Activated T-helper 17 cell treated with anti-CD3 and anti-CD28 coated beads, Interleukin-2, amount 50 U/mL, for 72 hours (primary cell): ENCODE measurements at regions not wholly inside any gene's neighbourhood (a gene's known extent, or its start where the extent isn't known, plus 50 kb on each side); places are given as distances from the start of the nearest gene placed in this dataset.
A peak's percentile ranks its signal among the peaks of the same experiment; 100 is the strongest.

Experiments used
- ATAC-seq: fragments of 150-1000 bp; cut with Tn5 transposase; replicated peaks from 2 replicates; pipeline ENCODE4 v1.10.0; 2021; ENCODE audit warnings: mild to moderate bottlenecking, moderate library complexity
- H3K27ac Mint-ChIP-seq: one replicate; pipeline ENCODE4 v1.8.0; 2022; ENCODE audit warnings: mixed read lengths
- H3K27me3 Mint-ChIP-seq: one replicate; pipeline ENCODE4 v1.8.0; 2022; ENCODE audit warnings: mixed read lengths
- H3K36me3 Mint-ChIP-seq: one replicate; pipeline ENCODE4 v1.8.0; 2022; ENCODE audit warnings: low read depth, mild to moderate bottlenecking, mixed read lengths
- H3K4me1 Mint-ChIP-seq: one replicate; pipeline ENCODE4 v1.8.0; 2022; ENCODE audit warnings: mixed read lengths
- H3K4me3 Mint-ChIP-seq: one replicate; pipeline ENCODE4 v1.8.0; 2022; ENCODE audit warnings: mild to moderate bottlenecking, mixed read lengths
- H3K9me3 Mint-ChIP-seq: one replicate; pipeline ENCODE4 v1.8.0; 2022; ENCODE audit warnings: mixed read lengths

GRCh38 chr11:93248602-93249001, 50.8 kb upstream of the SLC36A4 start:
- ATAC-seq, result no peak
- peaks cover 8% of the 10 kb centered on the region for H3K27me3 Mint-ChIP-seq
- no peak overlapping the region for H3K4me3 Mint-ChIP-seq
- H3K27ac Mint-ChIP-seq, result no peak overlapping the region
- H3K36me3 Mint-ChIP-seq, result no peaks in the 10 kb centered on the region
- H3K9me3 Mint-ChIP-seq, result no peaks in the 10 kb centered on the region
- H3K4me1 Mint-ChIP-seq, result no peaks in the 10 kb centered on the region

DNA sequence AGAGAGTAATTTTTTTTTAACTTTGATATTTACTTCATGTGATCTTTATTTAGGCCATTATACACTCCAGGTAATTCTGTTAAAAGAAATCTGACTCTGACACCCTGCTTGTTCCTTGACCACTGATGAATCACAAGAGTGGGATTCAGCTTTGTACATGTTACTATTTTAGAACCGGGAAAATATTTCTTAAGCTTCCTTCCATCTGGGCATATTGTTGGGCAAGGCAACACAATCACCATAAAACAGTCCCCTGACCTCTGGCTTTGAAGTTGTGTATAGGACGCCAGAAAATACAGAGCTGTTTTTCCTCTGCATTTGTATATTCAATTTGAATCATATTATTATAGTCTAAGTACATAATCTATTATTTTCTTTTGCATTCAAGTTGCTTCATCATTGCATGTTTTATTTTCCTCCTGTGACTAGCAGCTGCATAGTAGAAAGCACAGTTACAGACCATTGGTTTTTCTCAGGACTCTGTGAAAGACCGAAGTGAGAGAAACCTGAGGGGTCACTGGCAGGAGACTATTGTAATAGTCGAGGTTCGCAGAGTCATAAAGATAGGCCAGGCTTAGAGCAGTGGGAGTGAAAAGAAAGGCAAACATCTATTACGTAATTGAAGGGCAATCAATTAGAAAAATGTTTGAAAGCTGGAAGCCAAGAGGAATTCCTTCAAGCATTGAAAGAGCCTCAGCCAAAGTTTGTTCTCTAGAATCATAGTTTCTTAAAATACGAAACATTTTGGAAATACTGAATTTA, 51.8 kb upstream of the SLC36A4 start:
- Mint-ChIP-seq H3K36me3 (no peaks in the 10 kb centered on the region), H3K27me3 (peaks cover 8% of the 10 kb centered on the region), H3K4me1 (no peaks in the 10 kb centered on the region), H3K4me3 (no peak overlapping the region), H3K27ac (no peak overlapping the region), H3K9me3 (no peaks in the 10 kb centered on the region)
- ATAC-seq, result no peak

- H3K27ac Mint-ChIP-seq, result no peak overlapping the region
- no peak for ATAC-seq
- H3K36me3 Mint-ChIP-seq, result no peaks in the 10 kb centered on the region
- H3K9me3 Mint-ChIP-seq, result no peaks in the 10 kb centered on the region
- H3K4me3 Mint-ChIP-seq, result no peak overlapping the region
- H3K4me1 Mint-ChIP-seq, result no peaks in the 10 kb centered on the region
- H3K27me3 Mint-ChIP-seq, result peaks cover 5% of the 10 kb centered on the region
Measured at GRCh38 chr11:93250326-93250725, 52.5 kb upstream of the SLC36A4 start.

GRCh38 chr11:93251922-93252321, 54.1 kb upstream of the SLC36A4 start:
- Mint-ChIP-seq H3K27ac (no peak overlapping the region), H3K4me1 (no peaks in the 10 kb centered on the region), H3K27me3 (no peaks in the 10 kb centered on the region), H3K9me3 (no peaks in the 10 kb centered on the region), H3K36me3 (no peaks in the 10 kb centered on the region), H3K4me3 (no peak overlapping the region)
- no peak for ATAC-seq

DNA sequence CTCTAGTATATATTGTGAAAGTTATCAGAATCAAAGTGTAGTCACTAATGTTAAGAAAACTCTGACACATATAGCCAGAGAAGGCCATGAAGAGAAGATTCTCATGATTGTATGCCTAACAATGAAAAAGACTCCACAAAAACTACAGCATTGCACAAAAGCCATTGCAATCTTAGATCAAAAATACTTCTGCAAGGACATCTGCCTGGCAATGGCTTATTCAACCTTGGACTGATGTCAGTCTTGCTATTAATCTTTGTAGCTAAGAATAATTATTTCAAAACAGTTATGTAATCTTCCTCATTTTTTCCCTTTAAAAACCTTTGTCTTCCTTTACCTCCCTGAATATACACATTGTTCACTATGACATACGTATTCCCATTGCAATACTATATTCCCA, 55.3 kb upstream of the SLC36A4 start:
- no peak overlapping the region for H3K27ac Mint-ChIP-seq
- H3K27me3 Mint-ChIP-seq, result no peaks in the 10 kb centered on the region
- no peak for ATAC-seq
- H3K4me1 Mint-ChIP-seq, result no peaks in the 10 kb centered on the region
- H3K36me3 Mint-ChIP-seq, result no peaks in the 10 kb centered on the region
- H3K4me3 Mint-ChIP-seq, result no peak overlapping the region
- H3K9me3 Mint-ChIP-seq, result no peaks in the 10 kb centered on the region

DNA sequence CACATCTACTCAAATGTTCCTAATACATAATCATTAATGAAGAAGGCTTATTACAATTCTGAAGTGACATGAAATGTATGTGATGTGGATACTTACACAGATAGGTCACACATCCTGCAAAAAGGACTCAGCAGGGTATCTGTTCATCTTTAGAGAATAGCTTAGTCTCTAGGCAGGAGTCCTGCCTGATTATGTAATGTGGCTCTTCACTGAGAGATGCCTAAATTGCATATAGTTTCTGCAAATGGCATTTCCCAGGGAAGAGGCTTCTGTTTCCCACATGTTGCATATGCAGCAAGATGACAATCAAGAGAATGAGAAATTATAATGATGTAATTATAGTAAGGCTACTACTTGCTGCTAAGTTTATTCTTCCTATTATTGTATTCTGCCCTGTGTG, 58.8 kb upstream of the SLC36A4 start:
- no peak overlapping the region for H3K4me3 Mint-ChIP-seq
- H3K27me3 Mint-ChIP-seq, result no peaks in the 10 kb centered on the region
- H3K27ac Mint-ChIP-seq, result no peak overlapping the region
- ATAC-seq, result no peak
- H3K9me3 Mint-ChIP-seq, result peaks cover 6% of the 10 kb centered on the region
- no peaks in the 10 kb centered on the region for H3K36me3 Mint-ChIP-seq
- H3K4me1 Mint-ChIP-seq, result no peaks in the 10 kb centered on the region

DNA sequence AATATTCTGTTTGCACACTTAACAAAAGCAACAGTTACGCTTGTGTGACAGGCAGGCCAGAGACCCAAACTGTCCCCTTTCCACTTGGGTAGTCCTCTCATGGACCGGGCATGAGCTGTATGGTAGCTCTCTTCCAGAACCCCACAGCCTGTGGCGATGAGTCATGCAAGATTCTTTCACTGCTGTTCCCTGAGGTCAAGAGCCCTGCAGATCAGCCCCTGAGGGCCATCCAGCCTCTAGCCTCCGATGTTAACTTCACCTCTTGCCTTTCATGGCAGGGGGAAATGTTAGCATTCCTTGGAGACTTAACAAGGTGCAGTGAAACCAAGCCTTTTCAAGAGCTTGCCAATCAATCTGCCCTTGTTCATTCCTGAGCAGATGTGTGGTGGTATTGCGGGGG, 63.2 kb upstream of the DEUP1 start:
- H3K36me3 Mint-ChIP-seq, result no peaks in the 10 kb centered on the region
- ATAC-seq, result no peak
- no peak overlapping the region for H3K4me3 Mint-ChIP-seq
- H3K9me3 Mint-ChIP-seq, result peaks cover 5% of the 10 kb centered on the region
- H3K4me1 Mint-ChIP-seq, result no peaks in the 10 kb centered on the region
- peaks cover under 1% of the 10 kb centered on the region for H3K27me3 Mint-ChIP-seq
- H3K27ac Mint-ChIP-seq, result no peak overlapping the region

- H3K27me3 Mint-ChIP-seq, result no peaks in the 10 kb centered on the region
- H3K4me1 Mint-ChIP-seq, result no peaks in the 10 kb centered on the region
- no peak overlapping the region for H3K27ac Mint-ChIP-seq
- H3K4me3 Mint-ChIP-seq, result no peak overlapping the region
- H3K9me3 Mint-ChIP-seq, result peaks cover 5% of the 10 kb centered on the region
- no peaks in the 10 kb centered on the region for H3K36me3 Mint-ChIP-seq
- peak; percentile 71 for ATAC-seq
Measured at GRCh38 chr11:93268287-93269040, 62.1 kb upstream of the DEUP1 start.

GRCh38 chr11:93271596-93271995, 58.9 kb upstream of the DEUP1 start:
- H3K36me3 Mint-ChIP-seq, result no peaks in the 10 kb centered on the region

GRCh38 chr11:93274851-93275250, 55.7 kb upstream of the DEUP1 start:
- H3K9me3 Mint-ChIP-seq, result no peaks in the 10 kb centered on the region
- no peaks in the 10 kb centered on the region for H3K36me3 Mint-ChIP-seq
- no peaks in the 10 kb centered on the region for H3K4me1 Mint-ChIP-seq
- H3K4me3 Mint-ChIP-seq, result no peak overlapping the region
- no peak for ATAC-seq
- H3K27me3 Mint-ChIP-seq, result no peaks in the 10 kb centered on the region
- no peak overlapping the region for H3K27ac Mint-ChIP-seq

More at GRCh38 chr11:93271596-93271995, 58.9 kb upstream of the DEUP1 start:
- no peaks in the 10 kb centered on the region for H3K4me1 Mint-ChIP-seq
- peaks cover 5% of the 10 kb centered on the region for H3K9me3 Mint-ChIP-seq
- no peak for ATAC-seq
- H3K27ac Mint-ChIP-seq, result no peak overlapping the region
- H3K27me3 Mint-ChIP-seq, result no peaks in the 10 kb centered on the region
- H3K4me3 Mint-ChIP-seq, result no peak overlapping the region

DNA sequence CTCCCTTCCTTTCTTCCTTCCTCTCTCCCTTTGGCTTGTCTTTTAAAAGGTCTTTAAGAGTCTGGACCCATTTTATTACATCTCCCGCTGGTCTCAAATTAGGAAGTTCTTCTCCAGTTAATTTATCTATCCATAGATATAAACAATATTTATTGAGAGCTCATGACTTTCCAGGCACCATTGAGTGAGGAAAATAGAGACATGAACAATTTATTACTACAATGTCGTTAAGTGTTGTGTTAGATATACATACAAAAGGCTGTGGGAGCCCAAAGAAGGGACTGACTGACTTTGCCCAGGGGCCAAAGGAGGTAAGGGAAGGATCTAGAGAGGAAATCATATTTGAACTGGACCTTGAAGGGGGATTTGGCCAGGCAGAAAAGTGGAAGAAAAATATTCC, 51.6 kb upstream of the DEUP1 start:
- no peak overlapping the region for H3K4me3 Mint-ChIP-seq
- H3K36me3 Mint-ChIP-seq, result no peaks in the 10 kb centered on the region
- no peaks in the 10 kb centered on the region for H3K27me3 Mint-ChIP-seq
- no peaks in the 10 kb centered on the region for H3K4me1 Mint-ChIP-seq
- H3K9me3 Mint-ChIP-seq, result no peaks in the 10 kb centered on the region
- no peak overlapping the region for H3K27ac Mint-ChIP-seq
- ATAC-seq, result no peak

- Mint-ChIP-seq H3K27ac (no peak overlapping the region), H3K4me3 (no peak overlapping the region), H3K36me3 (no peaks in the 10 kb centered on the region), H3K4me1 (no peaks in the 10 kb centered on the region), H3K27me3 (no peaks in the 10 kb centered on the region), H3K9me3 (no peaks in the 10 kb centered on the region)
- no peak for ATAC-seq
Measured at GRCh38 chr11:93279851-93280347, 50.6 kb upstream of the DEUP1 start.
